ENCODE measurements at regions not wholly inside any gene's neighbourhood (a gene's known extent, or its start where the extent isn't known, plus 50 kb on each side); places are given as distances from the start of the nearest gene placed in this dataset.

GRCh38 chr2:41535575-41535974, 512.2 kb upstream of the PKDCC start:
- H3K36me3 ChIP-seq, result no peaks in the 10 kb centered on the region
- no peak overlapping the region for H3K4me3 ChIP-seq
- intact Hi-C loops (cut with micrococcal nuclease), result no loop called here
- no peak for DNase-seq
- H3K27ac ChIP-seq (replicated peaks), result no peak overlapping the region
- no peaks in the 10 kb centered on the region for H3K27me3 ChIP-seq (ENCODE audit: low read depth)
- H3K4me1 ChIP-seq, result no peaks in the 10 kb centered on the region
- TF ChIP-seq CTCF (IDR thresholded peaks at IDR 0.05; ENCODE audit: borderline replicate concordance), result no peak
- H3K9me3 ChIP-seq (replicated peaks), result peaks cover 12% of the 10 kb centered on the region

- intact Hi-C loops (cut with micrococcal nuclease), result no loop called here
- no peaks in the 10 kb centered on the region for H3K4me1 ChIP-seq
- no peak for DNase-seq
- H3K9me3 ChIP-seq (replicated peaks), result no peaks in the 10 kb centered on the region
- no peaks in the 10 kb centered on the region for H3K36me3 ChIP-seq
- no peak for TF ChIP-seq CTCF (IDR thresholded peaks at IDR 0.05; ENCODE audit: borderline replicate concordance)
- no peaks in the 10 kb centered on the region for H3K27me3 ChIP-seq (ENCODE audit: low read depth)
- no peak overlapping the region for H3K27ac ChIP-seq (replicated peaks)
- H3K4me3 ChIP-seq, result no peak overlapping the region
These were observed 507.4 kb upstream of the PKDCC start for GRCh38 chr2:41540272-41540998.

- Histone ChIP-seq H3K27me3 (ENCODE audit: low read depth) (no peaks in the 10 kb centered on the region), H3K4me1 (no peaks in the 10 kb centered on the region), H3K9me3 (replicated peaks) (no peaks in the 10 kb centered on the region), H3K36me3 (no peaks in the 10 kb centered on the region), H3K27ac (replicated peaks) (no peak overlapping the region), H3K4me3 (no peak overlapping the region)
- DNase-seq, result no peak
- no peak for TF ChIP-seq CTCF (IDR thresholded peaks at IDR 0.05; ENCODE audit: borderline replicate concordance)
- intact Hi-C loops (cut with micrococcal nuclease), result no loop called here
These were observed 504.1 kb upstream of the PKDCC start for GRCh38 chr2:41543726-41544125.

- Histone ChIP-seq H3K36me3 (no peaks in the 10 kb centered on the region), H3K27ac (replicated peaks) (no peak overlapping the region), H3K9me3 (replicated peaks) (no peaks in the 10 kb centered on the region), H3K4me1 (no peaks in the 10 kb centered on the region), H3K4me3 (no peak overlapping the region), H3K27me3 (ENCODE audit: low read depth) (no peaks in the 10 kb centered on the region)
- intact Hi-C loops (cut with micrococcal nuclease), result no loop called here
- no peak for DNase-seq
- TF ChIP-seq CTCF (IDR thresholded peaks at IDR 0.05; ENCODE audit: borderline replicate concordance), result no peak
These were observed 503.1 kb upstream of the PKDCC start for GRCh38 chr2:41544709-41545108.

- no peak for DNase-seq
- Histone ChIP-seq H3K4me3 (no peak overlapping the region), H3K9me3 (replicated peaks) (no peaks in the 10 kb centered on the region), H3K27me3 (ENCODE audit: low read depth) (no peaks in the 10 kb centered on the region), H3K27ac (replicated peaks) (no peak overlapping the region), H3K4me1 (no peaks in the 10 kb centered on the region), H3K36me3 (no peaks in the 10 kb centered on the region)
- no peak for TF ChIP-seq CTCF (IDR thresholded peaks at IDR 0.05; ENCODE audit: borderline replicate concordance)
- intact Hi-C loops (cut with micrococcal nuclease), result no loop called here
These were observed 501.8 kb upstream of the PKDCC start for GRCh38 chr2:41546031-41546430.

All from left ventricle myocardium inferior (tissue), 1 donor.